SIG-M5 treated with dmso at 0.1 percent for 504 hours (cell line): ENCODE measurements at regions not wholly inside any gene's neighbourhood (a gene's known extent, or its start where the extent isn't known, plus 50 kb on each side); places are given as distances from the start of the nearest gene placed in this dataset.

ENCODE experiments used
- DNase-seq: peaks from one replicate; lab custom pipeline; 2025; ENCODE audit not compliant: unreplicated experiment; lab: John Stamatoyannopoulos, UW

DNA sequence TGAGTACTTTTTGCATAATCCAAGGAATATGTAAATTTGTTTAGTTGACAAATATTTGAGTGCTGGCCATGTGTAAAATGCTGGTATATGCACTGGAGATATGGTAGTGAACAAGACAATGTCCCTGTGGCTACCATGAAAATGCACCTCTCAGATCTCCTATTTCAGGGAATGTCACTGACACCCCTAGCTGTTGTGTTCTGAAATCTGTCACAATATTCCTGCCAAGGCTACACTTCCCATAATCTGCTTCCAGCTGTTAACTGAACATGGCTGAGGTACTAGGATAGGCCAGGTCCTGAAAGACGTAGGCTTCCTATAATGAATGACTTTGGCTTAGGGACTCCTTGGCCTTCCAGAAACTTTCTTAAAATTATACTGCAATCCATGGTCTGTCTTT lies 197.8 kb downstream of the ZNF648 start:
- no peak for DNase-seq

- no peak for DNase-seq
These were observed 198.5 kb downstream of the ZNF648 start for GRCh38 chr1:181863006-181863405.

DNA sequence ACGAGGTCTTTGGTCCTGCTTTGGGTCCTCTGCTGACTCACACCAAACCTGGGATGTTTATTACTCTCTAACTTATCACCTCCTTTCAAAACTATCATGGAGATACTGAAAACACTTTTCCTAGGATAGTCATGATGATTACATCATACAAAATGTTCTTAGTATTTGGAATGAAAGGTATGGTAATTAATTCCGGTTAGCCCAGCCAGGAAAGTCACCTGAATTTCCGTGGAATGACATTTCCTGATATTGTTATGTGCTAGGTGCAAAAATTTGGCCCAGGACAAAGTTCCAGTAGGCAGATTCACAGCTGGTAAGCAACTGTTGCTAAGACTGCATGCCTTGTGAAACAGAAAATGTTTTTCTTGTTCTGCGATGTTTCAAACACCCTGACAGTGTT lies 203.4 kb downstream of the ZNF648 start:
- no peak for DNase-seq
